K562 (cell line): ENCODE measurements at regions not wholly inside any gene's neighbourhood (a gene's known extent, or its start where the extent isn't known, plus 50 kb on each side); places are given as distances from the start of the nearest gene placed in this dataset.

Source experiments
- ATAC-seq: fragments of 200-7000 bp; cut with Tn5 transposase; 3 replicates; pipeline ENCODE4 v1.9.1; 2020; ENCODE audit warnings: moderate library complexity
- BruUV-seq: library from RNA; stranded (reverse); fragments of 400-500 nt; replicated peaks from 2 replicates; lab custom pipeline; 2021; lab: Mats Ljungman, UMichigan
- CTCF ChIA-PET: fragments of 300-600 bp; formaldehyde crosslinking; extraction: SDS; loops from one replicate; lab custom pipeline; 2021; ENCODE audit warnings: low intra/inter-chr PET ratio; lab: Yijun Ruan, JAX
- POLR2A ChIA-PET: fragments of 300-600, 350-650 bp; sonication (Branson Sonifier 250); formaldehyde crosslinking; extraction: SDS; loops from one replicate; lab custom pipeline; 2021; ENCODE audit warnings: antibody characterized with exemption, inconsistent platforms; lab: Yijun Ruan, JAX
- DNase-seq, 4 experiments: peaks; one replicate each; pipeline versions ENCODE4 v3.0.0 to v3.0.0-alpha.2; 2011 to 2018; ENCODE audit warnings: low spot score in 3 of 4, mixed read lengths in 3 of 4; ENCODE audit errors: extremely low read depth in 1 of 4
- FAIRE-seq: peaks from 2 replicates; lab custom pipeline; 2011; peaks lifted over from hg19 to GRCh38; lab: Jason Lieb, UNC
- H2AFZ ChIP-seq: 2 replicates; pipeline ENCODE4 v1.6.0; 2011; ENCODE audit warnings: low read depth, low read length, control low read depth, inconsistent platforms
- H3K27ac ChIP-seq: fragments of 200-600 bp; 3 replicates; pipeline ENCODE4 v1.8.0; 2011; ENCODE audit warnings: low read depth, mild to moderate bottlenecking, control low read depth, inconsistent platforms, low read length, moderate library complexity, mixed read lengths; ENCODE audit errors: extremely low read depth
- H3K27me3 ChIP-seq, 2 experiments: fragments of 300-600 bp in 1 of 2; 2 replicates in 1 of 2; 3 replicates in 1 of 2; pipeline versions ENCODE4 v1.6.0 to v1.8.0; 2011; ENCODE audit warnings: inconsistent platforms in 2 of 2, low read length in 2 of 2, mild to moderate bottlenecking in 1 of 2, mixed read lengths in 1 of 2, moderate library complexity in 1 of 2; ENCODE audit not compliant: control insufficient read depth in 2 of 2, insufficient read depth in 2 of 2
- H3K36me3 ChIP-seq: fragments of 300-600 bp; 3 replicates; pipeline ENCODE4 v1.8.0; 2011; ENCODE audit warnings: mild to moderate bottlenecking, low read length, inconsistent platforms; ENCODE audit not compliant: control insufficient read depth, insufficient read depth
- H3K4me1 ChIP-seq, 2 experiments: fragments of 200-600 bp in 1 of 2; replicated peaks in 1 of 2; 2 replicates in 1 of 2; 3 replicates in 1 of 2; pipeline versions ENCODE4 v1.5.1 to v1.8.0; 2011; ENCODE audit warnings: inconsistent platforms in 2 of 2, low read length in 2 of 2, mild to moderate bottlenecking in 1 of 2, mixed read lengths in 1 of 2, moderate library complexity in 1 of 2; ENCODE audit not compliant: control insufficient read depth in 2 of 2, insufficient read depth in 2 of 2
- H3K4me2 ChIP-seq: 2 replicates; pipeline ENCODE4 v1.6.1; 2011; ENCODE audit warnings: low read length, control low read depth, inconsistent platforms, mixed read lengths; ENCODE audit not compliant: insufficient read depth
- H3K4me3 ChIP-seq: fragments of 200-600 bp; sonication (generic), shearing (Covaris generic); 2 replicates; pipeline ENCODE4 v1.5.1; 2016; ENCODE audit warnings: control low read depth, inconsistent platforms
- H3K79me2 ChIP-seq: fragments of 200-600 bp; 3 replicates; pipeline ENCODE4 v1.8.0; 2011; ENCODE audit warnings: low read length, inconsistent platforms; ENCODE audit not compliant: control insufficient read depth, insufficient read depth
- H3K9ac ChIP-seq, 2 experiments: 2 replicates each; pipeline versions ENCODE4 v1.6.0 to v1.6.1; 2011; ENCODE audit warnings: low read depth in 2 of 2, low read length in 2 of 2, control low read depth in 1 of 2, inconsistent platforms in 1 of 2, mild to moderate bottlenecking in 1 of 2, mixed read lengths in 1 of 2; ENCODE audit not compliant: insufficient read depth in 1 of 2
- H3K9me1 ChIP-seq: one replicate; pipeline ENCODE4 v1.6.0; 2011; ENCODE audit warnings: inconsistent platforms, mild to moderate bottlenecking, low read length, moderate library complexity; ENCODE audit not compliant: control insufficient read depth, insufficient read depth
- H3K9me3 ChIP-seq: replicated peaks from 2 replicates; pipeline ENCODE4 v1.5.1; 2011; ENCODE audit warnings: low read depth, low read length, inconsistent platforms; ENCODE audit not compliant: control insufficient read depth, insufficient read depth
- H4K20me1 ChIP-seq: replicated peaks from 2 replicates; pipeline ENCODE4 v1.6.1; 2011; ENCODE audit warnings: low read length, inconsistent platforms, mixed read lengths; ENCODE audit not compliant: control insufficient read depth, insufficient read depth
- BRD4 ChIP-seq: fragments of 200-600 bp; sonication (generic); IDR thresholded peaks from 2 replicates; pipeline ENCODE4 v1.6.1; 2017; ENCODE audit warnings: inconsistent platforms
- CBFB ChIP-seq: sonication (generic); formaldehyde crosslinking; IDR thresholded peaks from 2 replicates; pipeline ENCODE4 v1.4.0; 2020; ENCODE audit warnings: mild to moderate bottlenecking, missing genetic modification reagents
- DDX20 ChIP-seq: fragments of 450-650 bp; IDR thresholded peaks from 2 replicates; pipeline ENCODE4 v1.6.1; 2016; ENCODE audit warnings: missing genetic modification characterization, low read depth, mild to moderate bottlenecking, missing compliant biosample characterization, moderate library complexity
- EHMT2 ChIP-seq: fragments of 450-650 bp; IDR thresholded peaks from 2 replicates; pipeline ENCODE4 v1.6.1; 2018; ENCODE audit warnings: antibody characterized with exemption
- MAFK ChIP-seq: IDR thresholded peaks from 2 replicates; pipeline ENCODE4 v1.6.1; 2011; ENCODE audit warnings: low read length, improper control_type of control experiment
- MED1 ChIP-seq: sonication (generic); formaldehyde crosslinking; IDR thresholded peaks from 2 replicates; pipeline ENCODE4 v1.8.1; 2023; ENCODE audit warnings: missing genetic modification reagents, borderline replicate concordance
- MYBL2 ChIP-seq, 2 experiments: fragments of 450-650 bp in 1 of 2; sonication (generic) in 1 of 2; formaldehyde crosslinking in 1 of 2; IDR thresholded peaks; 2 replicates each; pipeline versions ENCODE4 v1.6.1 to v1.8.1; 2017 to 2022; ENCODE audit warnings: borderline replicate concordance in 1 of 2, inconsistent platforms in 1 of 2, low read depth in 1 of 2, mild to moderate bottlenecking in 1 of 2, missing genetic modification reagents in 1 of 2, moderate library complexity in 1 of 2
- SOX6 ChIP-seq: fragments of 450-650 bp; IDR thresholded peaks from 2 replicates; pipeline ENCODE4 v1.6.1; 2014; ENCODE audit warnings: mild to moderate bottlenecking
- TFAM ChIP-seq: fragments of 250-450 bp; sonication (Bioruptor Pico); conservative IDR thresholded peaks from 2 replicates; pipeline ENCODE4 v1.5.0; 2021; ENCODE audit warnings: mild to moderate bottlenecking, moderate library complexity
- THAP12 ChIP-seq: fragments of 250-450 bp; sonication (Bioruptor Pico); IDR thresholded peaks from 2 replicates; pipeline ENCODE4 v1.9.0; 2021; ENCODE audit warnings: mild to moderate bottlenecking, inconsistent platforms
- TRIM24 ChIP-seq, 2 experiments: fragments of 450-650 bp; IDR thresholded peaks; 2 replicates each; pipeline ENCODE4 v1.6.1; 2016
- UBTF ChIP-seq, 2 experiments: IDR thresholded peaks; 2 replicates each; pipeline ENCODE4 v1.6.1; 2012; ENCODE audit warnings: improper control_type of control experiment in 2 of 2, low read depth in 2 of 2, low read length in 2 of 2, borderline replicate concordance in 1 of 2
- ZBTB7A ChIP-seq: IDR thresholded peaks from 2 replicates; pipeline ENCODE4 v1.6.1; 2011; ENCODE audit warnings: low read depth, mild to moderate bottlenecking, low read length, moderate library complexity, borderline replicate concordance; ENCODE audit not compliant: control insufficient read depth
- ZKSCAN3 ChIP-seq: fragments of 250-450 bp; sonication (Bioruptor Pico); IDR thresholded peaks from 2 replicates; pipeline ENCODE4 v1.4.0; 2020
- WGBS: fragments of 100-300 bp; shearing (Covaris generic); methylation state at CpG from one replicate; pipeline ENCODE4 v1.1.6; 2016; ENCODE audit warnings: low coverage, mixed read lengths; ENCODE audit not compliant: insufficient coverage; ENCODE audit errors: missing lambda C conversion rate; 5-methylcytosine and 5-hydroxymethylcytosine counted together
- in situ Hi-C: fragments of 300-500 bp; cut with MboI; formaldehyde crosslinking; loops from 4 replicates; pipeline ENCODE4 v1.15.0; 2018; ENCODE audit warnings: inconsistent platforms, mixed read lengths
- intact Hi-C: fragments of 100-400 bp; cut with micrococcal nuclease; formaldehyde crosslinking; loops from 2 replicates; pipeline ENCODE4 v1.14.2; 2022

- 0% methylated on average over 2 of the region's 2 CpGs for WGBS
- H3K4me1 ChIP-seq = no peaks in the 10 kb centered on the region
- no peak overlapping the region for H3K9ac ChIP-seq
- no peaks in the 10 kb centered on the region for H3K36me3 ChIP-seq
- H2AFZ ChIP-seq = no peak overlapping the region
- H3K27ac ChIP-seq = no peak overlapping the region
- H3K9me1 ChIP-seq = no peaks in the 10 kb centered on the region
- no peak for DNase-seq
- H4K20me1 ChIP-seq = no peaks in the 10 kb centered on the region
- CTCF ChIA-PET = no interaction called here
- no peaks in the 10 kb centered on the region for H3K27me3 ChIP-seq
- POLR2A ChIA-PET = no interaction called here
- H3K9me3 ChIP-seq = no peaks in the 10 kb centered on the region
- ATAC-seq = no peak
- in situ Hi-C loops (no loop called here), intact Hi-C loops (no loop called here)
- no peak overlapping the region for H3K4me3 ChIP-seq
- no peak overlapping the region for H3K4me2 ChIP-seq
- no peaks in the 10 kb centered on the region for H3K79me2 ChIP-seq
- FAIRE-seq = no peak
- BruUV-seq = no TSS peak
- no peak for TF ChIP-seq CBFB
- TF ChIP-seq THAP12 (CRISPR knock-in tag) = no peak
- no peak for TF ChIP-seq EHMT2
These were observed 262.9 kb upstream of the EDIL3 start for GRCh38 chr5:84647581-84647980.

DNA sequence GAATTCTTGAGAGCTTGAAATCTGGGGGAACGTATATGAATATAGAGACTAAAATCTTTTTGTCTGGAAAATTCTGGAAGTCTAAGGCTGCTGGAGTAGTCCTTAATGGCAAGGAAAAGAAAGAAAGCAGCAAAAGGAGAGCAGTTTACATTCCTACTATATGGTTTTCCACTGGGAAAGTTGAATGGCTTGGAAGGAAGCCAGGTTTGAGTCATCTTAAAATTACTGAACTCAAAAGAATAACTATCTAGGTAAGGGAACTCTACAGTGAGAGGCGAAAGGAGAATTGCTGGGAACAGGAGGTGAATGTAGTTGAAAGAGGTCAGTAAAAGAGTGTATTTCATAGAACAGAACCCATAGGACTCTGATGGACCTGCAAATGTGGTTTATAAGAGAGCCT is 258.1 kb upstream of the EDIL3 start:
- CTCF ChIA-PET = no interaction called here
- intact Hi-C loops = no loop called here
- WGBS = 0% methylated on average over 2 of the region's 2 CpGs

More for the DNA sequence above, 258.1 kb upstream of the EDIL3 start:
- Histone ChIP-seq H3K9me3 (no peaks in the 10 kb centered on the region), H3K27ac (no peak overlapping the region), H3K79me2 (no peaks in the 10 kb centered on the region), H3K27me3 (no peaks in the 10 kb centered on the region), H3K9me1 (no peaks in the 10 kb centered on the region), H3K9ac (no peak overlapping the region), H2AFZ (no peak overlapping the region), H3K4me3 (no peak overlapping the region), H3K36me3 (no peaks in the 10 kb centered on the region), H3K4me2 (no peak overlapping the region), H4K20me1 (no peaks in the 10 kb centered on the region), H3K4me1 (no peaks in the 10 kb centered on the region)
- no peak for FAIRE-seq
- no peak for DNase-seq
- TF ChIP-seq SOX6 = no peak
- no peak for TF ChIP-seq ZKSCAN3 (CRISPR knock-in tag)
- no peak for TF ChIP-seq MED1 (CRISPR knock-in tag)
- TF ChIP-seq MYBL2 (IDR thresholded peaks at IDR 0.05; ENCODE audit: low read depth) = no peak
- no peak for TF ChIP-seq MYBL2 (CRISPR knock-in tag; IDR thresholded peaks at IDR 0.05; ENCODE audit: borderline replicate concordance)
- TF ChIP-seq TFAM (CRISPR knock-in tag) = no peak
- no peak for TF ChIP-seq MAFK
- no peak for TF ChIP-seq ZBTB7A
- no peak for TF ChIP-seq TRIM24 (IDR thresholded peaks at IDR 0.05)
- TF ChIP-seq UBTF (IDR thresholded peaks at IDR 0.05; ENCODE audit: borderline replicate concordance in 1 of 2, low read depth in 2 of 2, low read length in 2 of 2) = no peak
- TF ChIP-seq DDX20 (tag) = no peak
- no peak for TF ChIP-seq BRD4
- in situ Hi-C loops = no loop called here
- no TSS peak for BruUV-seq
- no peak for ATAC-seq
- POLR2A ChIA-PET = no interaction called here
